ENCODE measurements at regions not wholly inside any gene's neighbourhood (a gene's known extent, or its start where the extent isn't known, plus 50 kb on each side); places are given as distances from the start of the nearest gene placed in this dataset.

DNA sequence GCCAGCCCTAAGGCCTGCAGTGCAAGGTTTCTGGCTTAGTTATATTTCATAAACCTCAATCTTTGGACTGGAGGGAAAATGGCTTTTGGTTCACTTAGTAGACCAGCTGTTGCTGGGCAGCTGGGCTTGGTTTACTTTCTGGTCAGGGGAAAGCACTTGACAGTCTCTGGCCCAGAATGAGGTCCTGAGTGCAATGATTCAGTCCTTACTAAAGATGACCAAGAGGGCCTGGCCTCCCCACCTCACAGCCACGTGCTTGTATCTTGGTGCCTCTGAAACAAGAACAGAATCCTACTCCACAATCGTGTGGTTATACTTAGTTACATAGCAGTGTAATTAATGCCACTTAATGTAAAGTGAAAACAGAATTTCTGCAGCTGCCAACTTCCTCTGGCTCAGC, 325.5 kb upstream of the MEIS1 start:
- no peak overlapping the region for H3K27ac ChIP-seq (ENCODE audit: low read depth, low read length)
- no peak overlapping the region for H2AK5ac ChIP-seq (ENCODE audit: low read depth, low read length)
- H3K79me2 ChIP-seq (ENCODE audit: control insufficient read depth in 1 of 2, insufficient read depth in 2 of 2, low read length in 2 of 2): no peaks in the 10 kb centered on the region
- FAIRE-seq (no peak), DNase-seq (ENCODE audit: low read depth in 1 of 2, low spot score in 2 of 2) (no peak)
- H3K27me3 ChIP-seq (replicated peaks in 1 of 4; ENCODE audit: control insufficient read depth in 3 of 4, extremely low read depth in 1 of 4, insufficient read depth in 3 of 4, low read length in 3 of 4): no peaks in the 10 kb centered on the region
- no peaks in the 10 kb centered on the region for H3K9me3 ChIP-seq (ENCODE audit: insufficient read depth in 2 of 2, low read depth in 1 of 2, low read length in 1 of 2)
- no peak overlapping the region for H2BK20ac ChIP-seq (ENCODE audit: low read length)
- no peak overlapping the region for H2BK15ac ChIP-seq (ENCODE audit: low read length)
- no peak overlapping the region for H3K9ac ChIP-seq (replicated peaks in 1 of 4; ENCODE audit: extremely low read depth in 1 of 4, low read depth in 3 of 4, low read length in 3 of 4)
- H3K56ac ChIP-seq (replicated peaks; ENCODE audit: insufficient read length, low read depth, low read length): no peak overlapping the region
- no peak overlapping the region for H3K18ac ChIP-seq (ENCODE audit: extremely low read depth, low read length)
- H4K5ac ChIP-seq (ENCODE audit: insufficient read length, low read depth, low read length): no peak overlapping the region
- H2AFZ ChIP-seq (ENCODE audit: low read length): no peak overlapping the region
- peaks cover 0 to 2% (median 0%) of the 10 kb centered on the region in 4 experiments; a peak in 1 of 7 replicates for H3K4me1 ChIP-seq (replicated peaks in 1 of 4; ENCODE audit: control insufficient read depth in 3 of 4, insufficient read depth in 4 of 4, low read length in 3 of 4)
- no peaks in the 10 kb centered on the region for H4K20me1 ChIP-seq (replicated peaks in 1 of 2; ENCODE audit: control insufficient read depth in 1 of 2, insufficient read depth in 2 of 2, low read length in 2 of 2)
- H3K23me2 ChIP-seq (ENCODE audit: low read depth, low read length): no peaks in the 10 kb centered on the region
- H2BK5ac ChIP-seq (ENCODE audit: low read depth, low read length): no peak overlapping the region
- no peak overlapping the region for H3K4me3 ChIP-seq (ENCODE audit: extremely low read depth in 1 of 4, insufficient read depth in 2 of 4, low read depth in 3 of 4, low read length in 4 of 4)
- H4K91ac ChIP-seq (replicated peaks; ENCODE audit: insufficient read length, low read length): no peak overlapping the region
- no peaks in the 10 kb centered on the region; the same call in 1 of the 2 replicates for H3K79me1 ChIP-seq (ENCODE audit: low read depth, low read length)
- no peak overlapping the region for H3K14ac ChIP-seq (ENCODE audit: insufficient read length)
- ChIA-PET POLR2A (ENCODE audit: partially characterized antibody) (no interaction called here), CTCF (ENCODE audit: partially characterized antibody) (interaction anchor here (4.0 kb wide), 1 partner anchor 13 kb away, joined by 21 read pairs; no protein-coding TSS in a partner anchor)
- WGBS, 2 experiments (ENCODE audit: extremely low coverage in 1 of 2, insufficient coverage in 1 of 2, insufficient read length in 1 of 2, insufficient replicate concordance in 2 of 2, low coverage in 1 of 2, low lambda C conversion rate in 2 of 2, missing lambda C conversion rate in 1 of 2): 87% methylated on average over 2 of the region's 2 CpGs; no CpG with 5 or more reads in 1 of the 2 experiments
- H3K4me2 ChIP-seq (ENCODE audit: insufficient read depth in 1 of 2, low read depth in 2 of 2, low read length in 2 of 2): no peak overlapping the region
- H3K36me3 ChIP-seq (ENCODE audit: control insufficient read depth in 2 of 4, insufficient read depth in 4 of 4, low read length in 3 of 4): no peaks in the 10 kb centered on the region
- H4K8ac ChIP-seq (ENCODE audit: extremely low read depth, insufficient read depth, low read length): no peak overlapping the region
- no peak overlapping the region for H3K23ac ChIP-seq (ENCODE audit: insufficient read length)
- TF ChIP-seq RFX5 (IDR thresholded peaks at IDR 0.05; ENCODE audit: borderline replicate concordance, low read depth, low read length) (no peak), CEBPB (IDR thresholded peaks at IDR 0.05; ENCODE audit: low read depth, low read length) (no peak), BRCA1 (IDR thresholded peaks at IDR 0.05; ENCODE audit: low read depth, low read length) (no peak), TAF1 (IDR thresholded peaks at IDR 0.05; ENCODE audit: low read depth, low read length) (no peak), EGR1 (IDR thresholded peaks at IDR 0.05; ENCODE audit: borderline replicate concordance, low read depth, low read length) (no peak), POLR2A (IDR thresholded peaks at IDR 0.05; ENCODE audit: control extremely low read depth in 1 of 2, low read depth in 2 of 2, low read length in 2 of 2) (no peak), SP1 (IDR thresholded peaks at IDR 0.05; ENCODE audit: low read depth, low read length) (no peak), CTBP2 (IDR thresholded peaks at IDR 0.05; ENCODE audit: borderline replicate concordance, insufficient read depth, insufficient read length, low read length) (no peak)
- TF ChIP-seq, protein P1, sequence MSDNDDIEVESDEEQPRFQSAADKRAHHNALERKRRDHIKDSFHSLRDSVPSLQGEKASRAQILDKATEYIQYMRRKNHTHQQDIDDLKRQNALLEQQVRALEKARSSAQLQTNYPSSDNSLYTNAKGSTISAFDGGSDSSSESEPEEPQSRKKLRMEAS (IDR thresholded peaks at IDR 0.05): no peak
- TF ChIP-seq, protein P2, sequence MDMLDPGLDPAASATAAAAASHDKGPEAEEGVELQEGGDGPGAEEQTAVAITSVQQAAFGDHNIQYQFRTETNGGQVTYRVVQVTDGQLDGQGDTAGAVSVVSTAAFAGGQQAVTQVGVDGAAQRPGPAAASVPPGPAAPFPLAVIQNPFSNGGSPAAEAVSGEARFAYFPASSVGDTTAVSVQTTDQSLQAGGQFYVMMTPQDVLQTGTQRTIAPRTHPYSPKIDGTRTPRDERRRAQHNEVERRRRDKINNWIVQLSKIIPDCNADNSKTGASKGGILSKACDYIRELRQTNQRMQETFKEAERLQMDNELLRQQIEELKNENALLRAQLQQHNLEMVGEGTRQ (IDR thresholded peaks at IDR 0.05; ENCODE audit: low read length): no peak
- no peak overlapping the region for H3K4ac ChIP-seq (replicated peaks; ENCODE audit: insufficient read length, low read depth, low read length)
- no peak overlapping the region for H2BK120ac ChIP-seq (replicated peaks; ENCODE audit: low read depth, low read length)
- H2BK12ac ChIP-seq (ENCODE audit: low read depth, low read length): no peak overlapping the region
